Sigmoid colon (tissue), 6 donors: ENCODE measurements at regions not wholly inside any gene's neighbourhood (a gene's known extent, or its start where the extent isn't known, plus 50 kb on each side); places are given as distances from the start of the nearest gene placed in this dataset.

ENCODE experiments used
- DNase-seq: peaks from one replicate; pipeline ENCODE4 v3.0.0-alpha.2; 2019
- H3K27ac ChIP-seq, 4 donors: fragments of 200-600 bp; sonication (generic); one replicate each; pipeline ENCODE4 v1.5.1; 2016 to 2019; ENCODE audit warnings: mild to moderate bottlenecking in 1 of 4
- H3K27me3 ChIP-seq, 3 donors: fragments of 200-600 bp; sonication (generic); one replicate each; pipeline ENCODE4 v1.5.1; 2019; ENCODE audit warnings: mild to moderate bottlenecking in 1 of 3
- H3K36me3 ChIP-seq, 4 donors: fragments of 200-600 bp; sonication (generic); one replicate each; pipeline ENCODE4 v1.5.1; 2016 to 2019
- H3K4me1 ChIP-seq, 4 donors: fragments of 200-600 bp; sonication (generic); one replicate each; pipeline ENCODE4 v1.5.1; 2017 to 2019
- H3K4me3 ChIP-seq, 4 donors: fragments of 200-600 bp; sonication (generic); one replicate each; pipeline ENCODE4 v1.5.1; 2017 to 2019; ENCODE audit warnings: mild to moderate bottlenecking in 2 of 4, moderate library complexity in 1 of 4
- H3K9me3 ChIP-seq, 4 donors: fragments of 200-600 bp in 3 of 4; sonication (generic) in 3 of 4; one replicate each; pipeline versions ENCODE4 v1.5.1 to v1.6.1; 2013 to 2019
- CTCF ChIP-seq, 4 experiments: fragments of 450-650 bp in 3 of 4; fragments of 200-600 bp in 1 of 4; IDR thresholded peaks; one replicate each; pipeline ENCODE4 v1.5.1; 2016 to 2019; ENCODE audit warnings: antibody characterized with exemption in 4 of 4, mild to moderate bottlenecking in 3 of 4, moderate library complexity in 2 of 4
- EP300 ChIP-seq, 4 donors: sonication (generic); formaldehyde crosslinking; IDR thresholded peaks; one replicate each; pipeline ENCODE4 v1.6.1; 2017; ENCODE audit warnings: antibody characterized with exemption in 4 of 4
- POLR2A ChIP-seq, 2 donors: fragments of 450-650 bp; IDR thresholded peaks; one replicate each; pipeline ENCODE4 v1.6.1; 2016; ENCODE audit warnings: antibody characterized with exemption in 2 of 2, mild to moderate bottlenecking in 2 of 2, moderate library complexity in 2 of 2
- POLR2AphosphoS5 ChIP-seq, 4 donors: sonication (generic); formaldehyde crosslinking; IDR thresholded peaks; one replicate each; pipeline ENCODE4 v1.6.1; 2017; ENCODE audit warnings: antibody characterized with exemption in 4 of 4
- WGBS, 2 donors: extraction: QIAGEN DNeasy Blood & Tissue Kit; methylation state at CpG; one replicate each; pipeline ENCODE4 v1.1.7; 2013; 5-methylcytosine and 5-hydroxymethylcytosine counted together
- intact Hi-C: fragments of 100-400 bp; cut with DNase I; formaldehyde crosslinking; loops from one replicate; pipeline ENCODE4 v1.15.1; 2023
- donor health status: healthy with polysubstance abuse.
- donor health status: healthy.

- Histone ChIP-seq H3K9me3 (no peaks in the 10 kb centered on the region), H3K36me3 (no peaks in the 10 kb centered on the region), H3K27me3 (peaks cover 0 to 14% (median 0%) of the 10 kb centered on the region in 3 donors), H3K4me1 (no peaks in the 10 kb centered on the region), H3K4me3 (no peak overlapping the region), H3K27ac (no peak overlapping the region)
- DNase-seq, result no peak
- 82 to 92% methylated on average over 6 of the region's 6 CpGs for WGBS, 2 donors
- TF ChIP-seq POLR2A (IDR thresholded peaks at IDR 0.05) (no peak), EP300 (IDR thresholded peaks at IDR 0.05) (no peak), CTCF (IDR thresholded peaks at IDR 0.05) (no peak)
- intact Hi-C loops, result no loop called here
Measured at GRCh38 chr16:18059577-18059976, 277.0 kb downstream of the NPIPA8 start.

GRCh38 chr16:18059089-18059488 is 277.4 kb downstream of the NPIPA8 start:
- 95 to 100% methylated on average over 1 of the region's 1 CpG for WGBS, 2 donors
- H3K4me3 ChIP-seq, result no peak overlapping the region
- intact Hi-C loops, result no loop called here

GRCh38 chr16:18055411-18055916 is 281.1 kb downstream of the NPIPA8 start:
- TF ChIP-seq POLR2AphosphoS5 (IDR thresholded peaks at IDR 0.05) (no peak), CTCF (IDR thresholded peaks at IDR 0.05) (no peak), POLR2A (IDR thresholded peaks at IDR 0.05) (no peak), EP300 (IDR thresholded peaks at IDR 0.05) (no peak)
- intact Hi-C loops, result no loop called here
- H3K4me3 ChIP-seq, result no peak overlapping the region
- no peak overlapping the region for H3K27ac ChIP-seq
- no peaks in the 10 kb centered on the region for H3K4me1 ChIP-seq
- no peaks in the 10 kb centered on the region for H3K27me3 ChIP-seq
- no peaks in the 10 kb centered on the region for H3K36me3 ChIP-seq
- no peak for DNase-seq
- no peaks in the 10 kb centered on the region for H3K9me3 ChIP-seq
- WGBS, 2 donors, result 70 to 71% methylated on average over 4 of the region's 4 CpGs

More at GRCh38 chr16:18059089-18059488, 277.4 kb downstream of the NPIPA8 start:
- Histone ChIP-seq H3K9me3 (no peaks in the 10 kb centered on the region), H3K36me3 (no peaks in the 10 kb centered on the region), H3K27ac (no peak overlapping the region), H3K4me1 (no peaks in the 10 kb centered on the region), H3K27me3 (peaks cover 0 to 14% (median 0%) of the 10 kb centered on the region in 3 donors)
- no peak for DNase-seq
- TF ChIP-seq POLR2A (IDR thresholded peaks at IDR 0.05) (no peak), POLR2AphosphoS5 (IDR thresholded peaks at IDR 0.05) (no peak), EP300 (IDR thresholded peaks at IDR 0.05) (no peak), CTCF (IDR thresholded peaks at IDR 0.05) (no peak)

GRCh38 chr16:18050777-18051176 is 285.8 kb downstream of the NPIPA8 start:
- no peak overlapping the region for H3K4me3 ChIP-seq
- 40 to 72% methylated on average over 6 of the region's 6 CpGs for WGBS, 2 donors
- intact Hi-C loops, result no loop called here
- TF ChIP-seq POLR2AphosphoS5 (IDR thresholded peaks at IDR 0.05) (no peak), CTCF (IDR thresholded peaks at IDR 0.05) (no peak), POLR2A (IDR thresholded peaks at IDR 0.05) (no peak), EP300 (IDR thresholded peaks at IDR 0.05) (no peak)
- no peaks in the 10 kb centered on the region for H3K9me3 ChIP-seq
- H3K27me3 ChIP-seq, result no peaks in the 10 kb centered on the region
- DNase-seq, result no peak
- no peaks in the 10 kb centered on the region for H3K36me3 ChIP-seq
- no peak overlapping the region for H3K27ac ChIP-seq
- H3K4me1 ChIP-seq, result no peaks in the 10 kb centered on the region

GRCh38 chr16:18050234-18050633 is 286.3 kb downstream of the NPIPA8 start:
- Histone ChIP-seq H3K27me3 (no peaks in the 10 kb centered on the region), H3K36me3 (no peaks in the 10 kb centered on the region), H3K4me1 (no peaks in the 10 kb centered on the region), H3K4me3 (no peak overlapping the region), H3K27ac (no peak overlapping the region), H3K9me3 (no peaks in the 10 kb centered on the region)
- WGBS, 2 donors, result 91 to 94% methylated on average over 7 of the region's 7 CpGs
- no peak for DNase-seq
- intact Hi-C loops, result no loop called here
- TF ChIP-seq POLR2AphosphoS5 (IDR thresholded peaks at IDR 0.05) (no peak), CTCF (IDR thresholded peaks at IDR 0.05) (no peak), EP300 (IDR thresholded peaks at IDR 0.05) (no peak), POLR2A (IDR thresholded peaks at IDR 0.05) (no peak)
